ENCODE measurements at regions not wholly inside any gene's neighbourhood (a gene's known extent, or its start where the extent isn't known, plus 50 kb on each side); places are given as distances from the start of the nearest gene placed in this dataset.
"Not testable (repeated sequence)": the region's sequence is repeated elsewhere in the genome, so short reads cannot be mapped to it uniquely, and the experiment has no call there.

DNA sequence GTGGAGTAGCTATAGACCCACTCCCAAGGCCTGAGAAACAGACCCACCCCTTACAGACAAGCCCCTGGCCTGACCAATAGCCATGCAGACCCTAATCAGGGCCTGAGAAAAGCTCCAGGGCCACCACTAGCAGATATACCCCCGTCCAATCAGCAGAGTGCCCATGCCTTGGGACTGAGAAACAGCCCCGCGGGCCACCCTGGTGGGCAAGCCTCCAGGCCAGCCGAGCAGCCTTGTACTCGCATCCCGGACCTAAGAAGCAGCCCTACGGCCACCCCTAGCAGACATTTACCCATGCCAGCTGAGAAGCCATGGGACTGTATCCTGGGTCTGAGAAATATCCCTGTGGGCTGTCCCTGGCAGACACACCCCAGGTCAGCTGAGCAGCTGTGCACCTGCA is 436.5 kb downstream of the SMARCA1 start:
- Histone ChIP-seq H3K9me3 (no peaks in the 10 kb centered on the region), H3K36me3 (no peaks in the 10 kb centered on the region), H3K4me1 (replicated peaks) (no peaks in the 10 kb centered on the region), H3K4me3 (no peak overlapping the region), H3K27ac (no peak overlapping the region), H3K27me3 (replicated peaks; ENCODE audit: insufficient read depth) (no peaks in the 10 kb centered on the region)
- no peak for DNase-seq (ENCODE audit: low spot score)
- WGBS, result no CpG with 5 or more reads among the region's 7 CpGs
- intact Hi-C loops (cut with DNase I), result no loop called here
- TF ChIP-seq POLR2A (IDR thresholded peaks at IDR 0.05), result no peak
- no peak for TF ChIP-seq POLR2AphosphoS5 (IDR thresholded peaks at IDR 0.05)
- TF ChIP-seq, protein P1, sequence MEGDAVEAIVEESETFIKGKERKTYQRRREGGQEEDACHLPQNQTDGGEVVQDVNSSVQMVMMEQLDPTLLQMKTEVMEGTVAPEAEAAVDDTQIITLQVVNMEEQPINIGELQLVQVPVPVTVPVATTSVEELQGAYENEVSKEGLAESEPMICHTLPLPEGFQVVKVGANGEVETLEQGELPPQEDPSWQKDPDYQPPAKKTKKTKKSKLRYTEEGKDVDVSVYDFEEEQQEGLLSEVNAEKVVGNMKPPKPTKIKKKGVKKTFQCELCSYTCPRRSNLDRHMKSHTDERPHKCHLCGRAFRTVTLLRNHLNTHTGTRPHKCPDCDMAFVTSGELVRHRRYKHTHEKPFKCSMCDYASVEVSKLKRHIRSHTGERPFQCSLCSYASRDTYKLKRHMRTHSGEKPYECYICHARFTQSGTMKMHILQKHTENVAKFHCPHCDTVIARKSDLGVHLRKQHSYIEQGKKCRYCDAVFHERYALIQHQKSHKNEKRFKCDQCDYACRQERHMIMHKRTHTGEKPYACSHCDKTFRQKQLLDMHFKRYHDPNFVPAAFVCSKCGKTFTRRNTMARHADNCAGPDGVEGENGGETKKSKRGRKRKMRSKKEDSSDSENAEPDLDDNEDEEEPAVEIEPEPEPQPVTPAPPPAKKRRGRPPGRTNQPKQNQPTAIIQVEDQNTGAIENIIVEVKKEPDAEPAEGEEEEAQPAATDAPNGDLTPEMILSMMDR (IDR thresholded peaks at IDR 0.05), result no peak

DNA sequence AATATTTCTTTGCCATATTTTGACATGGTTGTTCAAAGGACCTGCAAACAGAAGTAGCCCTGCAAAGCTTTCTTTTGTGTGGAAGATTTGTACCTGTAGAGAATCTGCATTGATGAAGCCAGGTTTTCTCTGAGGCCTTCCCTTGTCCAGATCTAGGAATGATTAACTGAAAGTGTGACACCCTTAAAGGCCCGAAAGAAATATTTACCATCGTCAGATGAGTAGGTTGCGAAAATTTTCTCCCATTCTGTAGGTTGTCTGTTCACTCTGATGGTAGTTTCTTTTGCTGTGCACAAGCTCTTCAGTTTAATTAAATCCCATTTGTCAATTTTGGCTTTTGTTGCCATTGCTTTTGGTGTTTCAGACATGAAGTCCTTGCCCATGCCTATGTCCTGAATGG is 439.0 kb downstream of the SMARCA1 start:
- H3K4me3 ChIP-seq; H3K9me3 ChIP-seq; intact Hi-C loops (cut with DNase I); H3K27me3 ChIP-seq (replicated peaks; ENCODE audit: insufficient read depth); H3K4me1 ChIP-seq (replicated peaks); H3K36me3 ChIP-seq; H3K27ac ChIP-seq; DNase-seq (ENCODE audit: low spot score): not testable (repeated sequence)
- WGBS, result 97% methylated on average over 3 of the region's 3 CpGs

DNA sequence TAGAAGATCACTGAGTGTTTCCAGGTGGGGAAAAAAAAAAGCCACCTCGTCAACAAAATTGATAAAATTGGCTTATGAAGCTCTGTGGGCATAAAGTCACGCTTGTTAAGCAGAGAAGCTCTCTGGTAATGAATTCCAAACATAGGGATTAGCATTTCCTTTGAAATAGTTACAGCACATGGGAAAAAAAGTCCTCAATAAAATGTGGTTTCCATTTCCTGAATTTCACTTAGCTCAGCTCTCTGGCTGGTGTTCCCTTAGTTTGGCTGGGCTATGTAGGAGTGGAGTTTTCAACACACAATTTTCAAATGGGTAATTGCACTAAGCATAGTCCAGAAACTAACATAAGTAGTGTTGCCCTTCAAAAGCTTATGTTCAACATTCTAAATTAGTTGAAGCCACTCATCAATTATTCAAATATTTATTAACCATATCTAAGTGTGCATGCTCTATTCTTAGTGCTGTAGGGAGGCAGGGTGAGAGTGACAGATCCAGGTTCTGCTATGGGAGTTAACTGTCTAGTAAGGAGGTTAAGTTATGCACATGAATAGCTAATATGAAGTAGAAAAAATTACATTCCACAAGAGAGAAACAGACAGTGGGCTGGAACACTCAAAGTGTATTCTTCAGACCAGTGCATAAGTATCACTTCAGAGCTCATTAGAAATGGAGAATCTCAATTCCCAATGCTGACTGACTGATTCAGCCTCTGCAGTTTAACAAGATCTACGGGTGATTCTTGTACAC is 445.7 kb downstream of the SMARCA1 start:
- intact Hi-C loops (cut with DNase I), result no loop called here
- no peak overlapping the region for H3K27ac ChIP-seq
- no peaks in the 10 kb centered on the region for H3K9me3 ChIP-seq
- H3K36me3 ChIP-seq, result no peaks in the 10 kb centered on the region
- H3K4me1 ChIP-seq (replicated peaks), result no peaks in the 10 kb centered on the region
- DNase-seq (ENCODE audit: low spot score), result no peak
- H3K4me3 ChIP-seq, result no peak overlapping the region
- TF ChIP-seq POLR2AphosphoS5 (IDR thresholded peaks at IDR 0.05) (no peak), POLR2A (IDR thresholded peaks at IDR 0.05) (no peak)
- TF ChIP-seq, protein P1 (IDR thresholded peaks at IDR 0.05), result no peak
- H3K27me3 ChIP-seq (replicated peaks; ENCODE audit: insufficient read depth), result no peaks in the 10 kb centered on the region
- 36% methylated on average over 3 of the region's 3 CpGs for WGBS

DNA sequence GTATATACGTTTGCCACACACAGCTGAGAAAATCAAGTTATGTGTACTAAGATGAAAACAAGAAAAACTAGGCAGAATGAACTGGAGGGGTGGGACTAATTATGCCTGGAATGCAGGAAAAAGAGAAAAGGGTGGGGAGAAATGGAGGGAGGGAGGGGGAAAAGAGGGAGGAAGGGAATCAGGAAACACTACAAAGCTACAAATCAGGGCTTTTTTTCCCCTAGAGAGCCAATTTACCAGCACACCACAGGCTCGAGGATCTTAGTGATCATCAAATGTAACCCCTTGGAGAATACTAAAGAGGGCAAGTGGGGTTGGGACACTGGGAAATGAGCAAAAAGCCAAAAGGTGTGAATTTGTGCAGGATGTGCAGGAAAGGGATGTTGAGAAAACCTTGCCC is 451.9 kb downstream of the SMARCA1 start:
- TF ChIP-seq POLR2A (IDR thresholded peaks at IDR 0.05), result no peak
- TF ChIP-seq POLR2AphosphoS5 (IDR thresholded peaks at IDR 0.05), result no peak
- TF ChIP-seq, protein P1 (IDR thresholded peaks at IDR 0.05), result no peak
- DNase-seq (ENCODE audit: low spot score), result no peak
- H3K27me3 ChIP-seq (replicated peaks; ENCODE audit: insufficient read depth), result no peaks in the 10 kb centered on the region
- H3K9me3 ChIP-seq, result no peaks in the 10 kb centered on the region
- H3K36me3 ChIP-seq, result no peaks in the 10 kb centered on the region
- H3K4me3 ChIP-seq, result no peak overlapping the region
- intact Hi-C loops (cut with DNase I), result no loop called here
- H3K27ac ChIP-seq, result no peak overlapping the region
- H3K4me1 ChIP-seq (replicated peaks), result no peaks in the 10 kb centered on the region
- WGBS, result 11% methylated on average over 2 of the region's 2 CpGs

DNA sequence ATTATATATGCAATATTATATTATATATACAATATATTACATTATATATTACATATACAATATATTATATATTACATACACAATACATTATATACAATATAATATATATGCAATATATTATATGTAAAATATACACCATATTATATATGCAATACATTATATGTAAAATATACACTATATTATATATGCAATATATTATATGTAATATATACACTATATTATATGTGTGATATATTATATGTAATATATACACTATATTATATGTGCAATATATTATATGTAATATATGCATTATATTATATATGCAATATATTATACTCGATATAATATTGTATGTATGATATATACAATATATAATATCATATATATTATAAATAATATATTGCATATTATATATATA is 457.4 kb downstream of the SMARCA1 start:
- 100% methylated on average over 1 of the region's 1 CpG for WGBS
- TF ChIP-seq, protein P1 (IDR thresholded peaks at IDR 0.05), result no peak
- Histone ChIP-seq H3K27me3 (replicated peaks; ENCODE audit: insufficient read depth) (no peaks in the 10 kb centered on the region), H3K9me3 (no peaks in the 10 kb centered on the region), H3K4me3 (no peak overlapping the region), H3K27ac (no peak overlapping the region), H3K4me1 (replicated peaks) (no peaks in the 10 kb centered on the region), H3K36me3 (no peaks in the 10 kb centered on the region)
- DNase-seq (ENCODE audit: low spot score), result no peak
- intact Hi-C loops (cut with DNase I), result no loop called here

Measured in prostate gland (tissue), 2 donors.